ENCODE measurements at regions not wholly inside any gene's neighbourhood (a gene's known extent, or its start where the extent isn't known, plus 50 kb on each side); places are given as distances from the start of the nearest gene placed in this dataset.

GRCh38 chr6:133017581-133017980 lies 203.2 kb downstream of the RPS12 start:
- intact Hi-C loops (cut with DNase I): no loop called here
- ATAC-seq (no peak), DNase-seq (no peak)
- peaks cover 0 to 3% of the 10 kb centered on the region in 2 donors for H3K9me3 ChIP-seq
- H3K36me3 ChIP-seq: no peaks in the 10 kb centered on the region
- H3K4me3 ChIP-seq: no peak overlapping the region
- H3K4me1 ChIP-seq: no peaks in the 10 kb centered on the region
- TF ChIP-seq, protein P1, sequence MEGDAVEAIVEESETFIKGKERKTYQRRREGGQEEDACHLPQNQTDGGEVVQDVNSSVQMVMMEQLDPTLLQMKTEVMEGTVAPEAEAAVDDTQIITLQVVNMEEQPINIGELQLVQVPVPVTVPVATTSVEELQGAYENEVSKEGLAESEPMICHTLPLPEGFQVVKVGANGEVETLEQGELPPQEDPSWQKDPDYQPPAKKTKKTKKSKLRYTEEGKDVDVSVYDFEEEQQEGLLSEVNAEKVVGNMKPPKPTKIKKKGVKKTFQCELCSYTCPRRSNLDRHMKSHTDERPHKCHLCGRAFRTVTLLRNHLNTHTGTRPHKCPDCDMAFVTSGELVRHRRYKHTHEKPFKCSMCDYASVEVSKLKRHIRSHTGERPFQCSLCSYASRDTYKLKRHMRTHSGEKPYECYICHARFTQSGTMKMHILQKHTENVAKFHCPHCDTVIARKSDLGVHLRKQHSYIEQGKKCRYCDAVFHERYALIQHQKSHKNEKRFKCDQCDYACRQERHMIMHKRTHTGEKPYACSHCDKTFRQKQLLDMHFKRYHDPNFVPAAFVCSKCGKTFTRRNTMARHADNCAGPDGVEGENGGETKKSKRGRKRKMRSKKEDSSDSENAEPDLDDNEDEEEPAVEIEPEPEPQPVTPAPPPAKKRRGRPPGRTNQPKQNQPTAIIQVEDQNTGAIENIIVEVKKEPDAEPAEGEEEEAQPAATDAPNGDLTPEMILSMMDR (IDR thresholded peaks at IDR 0.05): no peak
- H3K27ac ChIP-seq: no peak overlapping the region
- no peaks in the 10 kb centered on the region for H3K27me3 ChIP-seq

DNA sequence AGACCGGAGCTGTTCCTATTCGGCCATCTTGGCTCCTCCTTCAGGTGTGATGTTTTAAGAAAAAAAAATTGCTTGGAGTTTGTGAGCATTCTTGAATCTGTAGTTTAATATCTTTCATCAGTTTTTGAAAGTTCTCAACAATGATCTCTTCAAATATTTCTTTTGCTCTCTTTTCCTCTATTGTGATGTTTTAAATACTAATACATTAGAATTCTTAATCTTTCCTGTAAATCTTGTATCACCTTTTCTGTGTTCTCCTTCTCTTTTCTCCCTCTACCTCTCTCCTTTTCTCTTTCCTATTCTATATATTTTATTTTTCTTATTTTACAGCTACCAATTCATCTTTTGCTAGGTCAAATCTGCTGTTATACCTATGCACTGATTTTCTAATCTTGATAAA lies 212.3 kb downstream of the RPS12 start:
- intact Hi-C loops (cut with DNase I): no loop called here
- DNase-seq (no peak), ATAC-seq (no peak)
- no peak overlapping the region for H3K4me3 ChIP-seq
- TF ChIP-seq, protein P1 (IDR thresholded peaks at IDR 0.05): no peak
- no peak overlapping the region for H3K27ac ChIP-seq
- H3K36me3 ChIP-seq: no peaks in the 10 kb centered on the region
- no peaks in the 10 kb centered on the region for H3K4me1 ChIP-seq
- peaks cover 0 to 3% of the 10 kb centered on the region in 2 donors for H3K9me3 ChIP-seq
- no peaks in the 10 kb centered on the region for H3K27me3 ChIP-seq

- H3K9me3 ChIP-seq: no peaks in the 10 kb centered on the region
- TF ChIP-seq, protein P1 (IDR thresholded peaks at IDR 0.05): no peak
- no peaks in the 10 kb centered on the region for H3K4me1 ChIP-seq
- H3K4me3 ChIP-seq: no peak overlapping the region
- no peak overlapping the region for H3K27ac ChIP-seq
- intact Hi-C loops (cut with DNase I): no loop called here
- DNase-seq: no peak
- no peaks in the 10 kb centered on the region for H3K27me3 ChIP-seq
- no peaks in the 10 kb centered on the region for H3K36me3 ChIP-seq
- ATAC-seq: no peak
Observed at GRCh38 chr6:133033263-133033662, 207.9 kb upstream of the EYA4 start.

DNA sequence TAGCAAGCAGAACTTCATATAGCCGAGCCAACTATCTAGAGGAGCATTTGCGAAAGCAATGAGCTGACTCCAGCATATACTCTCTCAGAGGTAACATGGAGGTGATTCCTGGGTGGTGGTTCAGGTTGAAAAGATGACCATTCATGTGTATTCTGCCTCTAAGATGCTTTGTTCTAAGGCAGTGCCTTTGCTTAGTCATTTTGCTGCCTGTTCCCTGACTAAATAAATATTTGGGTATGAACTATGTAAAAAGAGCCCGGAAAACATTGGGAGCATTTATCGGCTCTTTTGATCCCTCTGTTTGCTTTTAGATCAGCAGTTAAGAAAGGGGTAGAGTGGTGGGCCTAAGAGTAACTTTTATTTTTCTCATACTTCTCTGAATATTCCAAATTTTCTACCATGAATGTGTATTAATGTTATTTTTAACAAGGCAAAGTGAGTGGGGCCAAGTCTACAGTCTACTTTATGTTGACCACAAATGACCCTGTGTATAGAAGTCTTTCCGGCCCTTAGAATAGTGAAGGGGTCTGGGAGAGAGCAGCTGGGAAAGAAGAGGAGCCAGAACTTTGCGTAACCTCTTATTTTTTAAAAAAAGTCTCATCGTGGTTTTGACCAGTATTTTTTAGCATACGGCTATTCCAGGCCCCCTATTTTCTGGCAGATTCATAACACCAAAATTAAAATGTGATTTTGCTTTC lies 206.5 kb upstream of the EYA4 start:
- TF ChIP-seq, protein P1 (IDR thresholded peaks at IDR 0.05): no peak
- Histone ChIP-seq H3K4me3 (no peak overlapping the region), H3K4me1 (no peaks in the 10 kb centered on the region), H3K27ac (no peak overlapping the region), H3K27me3 (no peaks in the 10 kb centered on the region), H3K36me3 (no peaks in the 10 kb centered on the region), H3K9me3 (no peaks in the 10 kb centered on the region)
- ATAC-seq (peak; percentile 45), DNase-seq (peak in 1 of 4 donors; percentile 24)
- intact Hi-C loops (cut with DNase I): no loop called here

DNA sequence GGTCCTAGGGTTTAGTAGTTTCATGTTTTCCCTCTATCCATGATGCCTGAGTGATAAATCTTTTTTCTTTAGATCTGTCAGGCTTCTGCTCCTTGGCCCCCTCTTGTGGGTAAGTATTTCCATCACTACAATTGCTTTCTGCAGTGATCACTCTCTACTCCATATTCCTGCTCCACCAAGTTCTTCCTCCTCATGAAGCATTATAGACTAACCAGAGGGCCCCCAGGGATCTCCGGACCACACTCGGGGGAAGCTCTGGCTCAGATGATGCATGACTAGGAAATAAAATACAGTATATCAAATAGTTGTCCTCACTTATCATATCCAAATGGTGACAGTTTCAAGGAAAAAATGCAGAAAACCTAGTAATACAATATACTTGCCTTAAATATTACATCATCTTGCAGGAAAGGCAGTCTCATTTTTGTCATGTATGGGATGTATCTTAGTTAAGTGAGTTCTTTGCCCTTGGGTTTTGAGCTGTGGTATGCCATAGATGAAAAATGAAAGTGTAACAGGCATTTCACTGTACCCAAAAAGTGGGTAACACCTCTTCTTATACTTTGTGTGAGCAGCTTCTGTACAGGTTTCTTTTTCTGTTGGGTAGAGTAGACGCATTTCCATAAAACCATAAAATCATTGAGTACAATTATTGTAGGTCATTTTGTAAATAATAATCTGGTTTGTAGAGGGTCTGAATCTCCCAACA lies 200.9 kb upstream of the EYA4 start:
- H3K9me3 ChIP-seq: no peaks in the 10 kb centered on the region
- no peak overlapping the region for H3K27ac ChIP-seq
- no peaks in the 10 kb centered on the region for H3K27me3 ChIP-seq
- no peak overlapping the region for H3K4me3 ChIP-seq
- ATAC-seq (peak; percentile 13), DNase-seq (no peak)
- no peaks in the 10 kb centered on the region for H3K36me3 ChIP-seq
- H3K4me1 ChIP-seq: no peaks in the 10 kb centered on the region
- intact Hi-C loops (cut with DNase I): no loop called here
- TF ChIP-seq, protein P1 (IDR thresholded peaks at IDR 0.05): peak; percentile 15 to 19
